Endometrial microvascular endothelial cells (primary cell): ENCODE measurements at regions not wholly inside any gene's neighbourhood (a gene's known extent, or its start where the extent isn't known, plus 50 kb on each side); places are given as distances from the start of the nearest gene placed in this dataset.

Experiments used
- in situ Hi-C: cut with HindIII; loops from 2 replicates; pipeline ENCODE4 v1.10.0; 2017; ENCODE audit warnings: low sequenced_read_pairs, low pct_unique_long_range_greater_than_20kb; ENCODE audit errors: inconsistent ontology term

DNA sequence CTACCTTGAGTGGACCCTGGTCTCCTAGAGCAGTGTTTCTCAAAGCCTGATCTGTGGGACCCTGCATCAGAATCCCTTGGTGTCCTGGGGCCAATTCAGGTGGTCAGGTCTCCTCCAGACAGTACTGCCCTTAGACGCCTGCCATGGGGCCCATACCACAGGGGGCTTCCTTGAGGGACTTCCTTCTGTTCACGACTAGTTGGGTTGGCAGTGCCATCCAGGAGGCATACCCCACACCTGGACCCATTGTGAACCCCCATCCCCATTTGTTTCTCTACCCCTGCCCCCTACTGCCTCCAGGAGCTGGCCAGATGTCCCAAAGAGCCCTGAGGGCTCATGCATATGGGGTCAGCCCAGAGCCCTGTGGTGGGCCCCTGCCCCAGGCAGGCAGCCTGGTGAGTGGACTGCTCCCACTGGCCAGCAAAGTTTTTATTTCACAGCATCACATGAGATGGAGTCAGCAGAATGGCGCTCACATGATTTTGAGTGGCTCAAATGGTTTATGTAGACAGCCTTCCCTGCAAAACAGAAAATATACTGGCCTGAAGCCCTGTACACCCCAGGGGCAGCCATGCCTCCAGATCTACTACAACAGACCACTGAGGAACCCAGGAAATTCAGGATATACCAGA, 259.9 kb upstream of the ZMIZ1 start:
- in situ Hi-C loops = no loop called here

DNA sequence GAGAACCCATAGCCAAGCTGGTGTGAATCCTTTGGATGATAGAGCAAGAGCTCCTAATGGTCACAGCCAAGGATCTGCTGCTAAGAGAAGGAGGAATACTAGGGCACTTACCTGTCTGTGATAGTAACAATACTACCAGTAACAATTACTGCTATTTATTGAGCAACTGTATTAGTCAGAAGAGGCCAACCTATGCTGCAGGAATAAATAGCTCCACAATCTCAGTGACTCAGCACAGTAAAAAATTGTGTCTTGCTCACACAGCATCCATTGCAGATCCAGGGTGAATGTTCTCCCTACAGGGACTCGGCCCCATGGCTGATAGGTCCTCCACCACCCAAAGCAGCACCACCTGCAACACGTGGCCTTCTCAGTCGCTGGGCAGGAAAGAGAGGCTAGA, 257.6 kb upstream of the ZMIZ1 start:
- in situ Hi-C loops = no loop called here

- in situ Hi-C loops = no loop called here
Measured at GRCh38 chr10:78812571-78813318, 256.0 kb upstream of the ZMIZ1 start.

DNA sequence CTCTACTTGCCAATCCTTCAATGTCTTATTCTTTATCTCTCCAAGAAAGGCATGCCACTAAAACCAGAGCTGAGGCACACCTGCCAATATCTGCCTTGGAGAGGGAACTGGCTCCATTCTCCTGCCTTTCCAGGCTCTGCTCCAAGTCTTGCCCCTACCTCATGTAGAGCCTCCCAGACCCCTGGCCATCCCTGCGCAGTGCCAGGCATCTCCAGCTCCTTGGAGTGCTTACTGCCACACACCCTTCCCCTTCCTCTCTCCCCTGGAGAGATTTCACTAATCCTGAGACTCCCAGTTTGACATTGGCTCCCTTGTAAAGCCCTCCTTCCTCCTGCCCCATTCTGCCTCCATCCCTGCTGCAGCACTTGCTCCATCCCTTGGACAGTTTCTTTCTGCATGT, 255.2 kb upstream of the ZMIZ1 start:
- in situ Hi-C loops = no loop called here

DNA sequence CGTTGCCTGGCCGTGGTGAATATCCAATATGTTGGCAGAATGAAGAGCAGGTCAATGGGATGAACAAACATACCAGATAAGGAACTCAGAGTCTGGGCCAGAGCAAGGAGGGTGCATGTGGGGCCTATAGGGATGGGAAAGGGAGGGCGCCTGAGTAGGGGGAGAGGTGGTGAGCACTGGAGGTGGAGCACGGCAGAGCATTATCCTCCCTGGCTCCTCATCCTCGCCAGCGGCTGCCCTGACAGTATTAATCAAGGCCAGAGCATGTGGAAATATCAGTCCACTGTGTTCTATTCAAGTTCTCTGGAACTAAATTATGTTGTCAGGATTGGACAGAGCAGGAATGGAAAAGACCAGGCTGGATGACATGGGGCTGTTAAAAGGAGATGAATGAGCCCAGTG, 254.8 kb upstream of the ZMIZ1 start:
- in situ Hi-C loops = no loop called here

DNA sequence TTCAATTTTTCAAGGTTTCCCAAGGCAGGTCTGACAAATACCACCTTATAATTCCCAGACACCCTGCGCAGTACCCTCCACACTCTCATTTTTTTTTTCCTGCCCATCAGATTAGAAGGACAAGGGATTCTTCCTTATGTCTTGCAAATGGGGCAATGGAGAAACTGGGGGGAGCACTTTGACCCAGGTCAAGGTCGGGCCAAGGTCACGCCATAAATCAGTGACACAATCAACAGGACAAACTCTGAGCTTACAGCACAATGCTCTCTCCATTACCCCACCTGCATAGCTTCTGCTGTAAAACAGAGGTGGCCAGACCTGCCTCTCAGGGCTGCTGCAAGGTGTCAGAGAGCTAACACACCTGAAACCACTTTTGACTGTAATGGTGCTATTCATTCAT, 254.4 kb upstream of the ZMIZ1 start:
- in situ Hi-C loops = no loop called here

DNA sequence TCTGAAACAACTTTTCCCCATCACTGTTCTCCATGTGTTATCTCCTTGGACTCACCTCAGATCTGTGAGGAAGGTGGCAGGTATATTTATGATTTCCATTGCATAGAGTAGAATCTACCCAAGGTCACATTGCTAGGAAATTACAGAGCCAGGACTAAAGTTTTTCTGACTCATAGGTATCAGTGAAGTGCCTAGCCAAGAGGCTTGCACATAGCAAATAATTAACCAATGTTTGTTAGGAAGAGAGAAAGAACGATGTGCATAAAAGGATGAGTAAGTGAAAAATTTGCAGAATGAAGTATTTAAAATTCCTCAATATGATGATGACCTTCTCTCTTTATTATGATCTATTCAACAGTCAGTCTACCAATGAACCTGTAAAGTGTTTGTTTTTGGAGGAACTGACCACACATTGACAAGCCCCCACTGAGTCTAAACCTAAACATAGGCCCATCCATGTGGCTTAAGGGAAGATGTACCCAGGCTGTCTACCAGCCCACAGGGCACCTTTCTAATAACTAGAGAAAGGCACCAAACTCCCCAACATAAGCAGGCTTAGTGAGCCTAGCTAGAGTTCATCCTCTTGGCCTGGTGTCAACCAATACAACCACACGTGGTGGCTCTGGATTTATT, 252.9 kb upstream of the ZMIZ1 start:
- in situ Hi-C loops = no loop called here

GRCh38 chr10:78817361-78817760, 251.4 kb upstream of the ZMIZ1 start:
- in situ Hi-C loops = no loop called here

DNA sequence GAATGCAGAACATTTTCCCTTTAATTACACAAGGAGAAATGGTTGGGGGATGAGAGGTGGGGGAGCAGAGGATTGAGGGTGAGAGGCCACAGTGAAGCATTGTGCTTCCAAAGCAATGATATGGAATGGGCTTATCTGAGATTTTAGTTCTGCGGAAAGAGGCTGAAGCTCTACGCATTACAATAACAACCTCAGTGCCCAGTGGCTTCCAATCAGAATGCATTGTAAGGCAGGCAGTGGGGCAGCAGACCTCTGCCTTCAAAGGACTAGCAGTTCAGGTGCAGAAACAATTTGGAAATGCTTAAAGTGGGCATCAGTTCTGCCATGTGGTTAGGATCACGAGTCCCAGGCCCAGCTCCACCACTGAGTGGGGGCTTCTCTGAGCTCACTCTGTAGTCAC, 251.0 kb upstream of the ZMIZ1 start:
- in situ Hi-C loops = no loop called here

GRCh38 chr10:78819361-78820006, 249.3 kb upstream of the ZMIZ1 start:
- in situ Hi-C loops = no loop called here

GRCh38 chr10:78820007-78820362, 248.8 kb upstream of the ZMIZ1 start:
- in situ Hi-C loops = no loop called here

DNA sequence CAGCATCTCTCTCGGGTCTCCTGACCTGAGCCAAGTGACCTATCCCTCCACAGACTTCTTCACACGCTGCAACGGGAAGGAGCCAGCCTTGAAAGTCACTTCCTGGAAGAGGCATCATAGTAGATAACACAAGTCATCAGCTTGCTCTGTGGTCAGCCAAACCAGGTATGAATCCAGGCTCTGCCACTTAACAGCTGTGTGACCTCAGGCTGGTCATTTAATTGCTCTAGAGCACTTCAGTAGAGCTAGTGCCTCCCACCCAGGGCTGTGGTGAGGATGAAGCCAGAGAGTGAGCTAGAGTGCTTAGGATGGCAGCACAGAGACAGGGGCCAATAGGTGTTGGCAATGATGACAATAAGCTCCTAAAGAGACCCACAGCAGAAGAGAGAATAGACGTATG, 247.7 kb upstream of the ZMIZ1 start:
- in situ Hi-C loops = no loop called here

DNA sequence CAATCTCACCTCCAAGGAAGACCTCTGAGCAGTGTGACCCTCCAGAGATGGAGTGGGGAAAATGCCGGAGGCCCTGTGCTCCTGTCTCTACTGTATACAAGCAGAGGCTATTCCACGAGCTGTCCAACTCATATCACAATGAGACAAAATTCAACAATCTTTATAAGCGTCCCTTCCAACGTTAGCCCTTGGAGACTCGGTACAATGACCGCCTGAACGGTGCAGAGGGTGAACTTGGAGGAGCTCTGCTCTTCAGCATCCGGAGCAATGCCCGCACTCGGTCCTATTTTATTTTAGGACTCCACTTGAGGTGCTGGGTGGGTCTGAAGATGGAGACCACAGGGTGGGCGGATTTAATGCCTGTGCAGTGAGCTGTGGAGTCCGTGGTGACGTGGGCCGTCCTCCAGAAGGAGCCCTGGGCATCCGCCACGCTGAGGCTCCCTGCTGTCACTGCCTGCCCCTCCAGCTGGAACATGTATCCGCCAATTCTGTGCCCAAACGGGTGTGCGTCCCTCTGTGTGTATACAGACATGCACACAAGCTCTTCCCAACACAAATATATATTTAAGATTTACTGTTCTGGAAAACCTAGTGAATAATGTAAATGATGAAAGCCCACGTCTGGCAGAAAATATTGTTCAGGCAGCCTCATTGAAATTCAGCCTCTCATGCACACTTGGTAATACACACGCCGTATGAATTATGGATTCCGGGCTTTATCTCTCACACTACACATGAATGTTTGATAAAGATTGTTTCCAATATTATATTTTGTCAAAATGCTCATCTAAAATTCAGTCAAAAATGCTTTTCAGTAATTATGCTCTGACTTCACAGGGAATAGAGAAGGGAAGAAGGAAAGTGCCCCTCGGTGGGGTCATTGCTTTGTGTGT, 239.9 kb upstream of the ZMIZ1 start:
- in situ Hi-C loops = no loop called here

DNA sequence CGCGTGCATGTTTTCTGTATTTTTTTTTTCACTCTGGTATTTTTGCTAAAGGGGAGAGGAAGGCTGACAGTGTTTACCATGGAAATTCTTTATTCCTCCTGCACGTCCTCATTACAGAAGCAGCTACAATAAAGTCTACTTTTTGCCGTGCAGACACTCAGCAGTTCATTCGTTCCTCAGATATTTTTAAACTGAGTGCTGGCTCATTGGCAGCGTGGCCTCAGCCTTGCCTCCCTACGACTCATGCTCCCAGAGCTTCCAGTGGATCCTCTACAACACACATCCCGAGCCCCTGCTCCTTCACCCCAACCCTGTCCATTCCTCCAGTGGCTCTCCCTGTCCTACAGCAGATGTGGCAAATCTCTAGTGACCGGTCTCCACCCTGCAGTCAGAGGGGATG, 239.2 kb upstream of the ZMIZ1 start:
- in situ Hi-C loops = no loop called here

GRCh38 chr10:78830062-78830975, 238.4 kb upstream of the ZMIZ1 start:
- in situ Hi-C loops = no loop called here

GRCh38 chr10:78830976-78831375, 237.8 kb upstream of the ZMIZ1 start:
- in situ Hi-C loops = no loop called here

DNA sequence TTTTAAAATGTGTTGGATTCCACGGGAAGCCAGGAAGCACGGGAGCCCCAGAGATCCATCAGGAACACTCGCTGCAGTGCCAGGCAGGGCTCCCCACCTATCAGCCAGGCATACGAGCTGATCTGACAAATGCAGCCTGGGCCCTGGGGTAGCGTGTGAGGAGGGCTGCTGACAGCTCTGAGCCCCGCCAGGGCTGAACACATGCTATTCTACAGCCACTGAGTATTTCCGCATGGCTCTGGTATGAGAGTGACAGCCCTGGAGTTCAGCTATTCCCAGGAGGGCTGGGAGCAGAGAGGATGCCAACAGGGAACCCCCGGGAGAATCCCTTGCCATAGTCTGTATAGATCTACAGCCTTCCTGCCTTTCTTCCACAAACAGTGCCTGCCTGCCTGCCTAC, 237.3 kb upstream of the ZMIZ1 start:
- in situ Hi-C loops = no loop called here

DNA sequence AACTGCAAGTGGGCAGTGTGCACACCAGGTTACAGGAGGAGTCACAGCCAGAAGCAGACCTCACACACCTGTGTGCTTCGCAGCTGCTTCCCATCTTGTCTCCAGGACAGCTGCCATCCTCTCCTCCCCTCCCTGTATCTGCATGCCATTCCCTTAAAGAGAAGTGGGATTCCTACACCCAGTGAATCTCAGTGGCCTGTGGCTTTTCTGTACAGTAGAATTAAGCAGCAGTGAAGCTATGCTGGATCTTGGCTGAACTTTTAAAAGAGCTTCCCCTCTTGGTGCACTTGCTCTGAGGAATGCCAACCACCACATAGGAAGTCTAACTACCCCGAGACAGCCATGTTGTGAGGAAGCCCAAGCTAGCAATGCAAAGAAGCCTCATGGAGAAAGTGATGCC, 236.5 kb upstream of the ZMIZ1 start:
- in situ Hi-C loops = no loop called here
